GM19193 (cell line): ENCODE measurements at regions not wholly inside any gene's neighbourhood (a gene's known extent, or its start where the extent isn't known, plus 50 kb on each side); places are given as distances from the start of the nearest gene placed in this dataset.

ENCODE experiments used
- POLR2A ChIP-seq: IDR thresholded peaks from 4 replicates; pipeline ENCODE4 v1.6.1; 2011; ENCODE audit not compliant: insufficient read depth, insufficient read length; ENCODE audit errors: extremely low read depth

- no peak for TF ChIP-seq POLR2A
These were observed 210.5 kb upstream of the ANKH start for GRCh38 chr5:15082096-15082495.

- no peak for TF ChIP-seq POLR2A
These were observed 208.6 kb upstream of the ANKH start for GRCh38 chr5:15080219-15080618.

- TF ChIP-seq POLR2A: no peak
These were observed 208.0 kb upstream of the ANKH start for GRCh38 chr5:15079566-15079965.

- no peak for TF ChIP-seq POLR2A
These were observed 203.1 kb upstream of the ANKH start for GRCh38 chr5:15074651-15075050.

GRCh38 chr5:15073453-15073852 is 201.9 kb upstream of the ANKH start:
- no peak for TF ChIP-seq POLR2A

- no peak for TF ChIP-seq POLR2A
These were observed 199.3 kb upstream of the ANKH start for GRCh38 chr5:15070907-15071306.

- no peak for TF ChIP-seq POLR2A
These were observed 197.9 kb upstream of the ANKH start for GRCh38 chr5:15069407-15069905.

GRCh38 chr5:15065091-15065490 is 193.5 kb upstream of the ANKH start:
- no peak for TF ChIP-seq POLR2A

- TF ChIP-seq POLR2A: no peak
These were observed 192.8 kb upstream of the ANKH start for GRCh38 chr5:15064396-15064795.

- no peak for TF ChIP-seq POLR2A
These were observed 185.5 kb upstream of the ANKH start for GRCh38 chr5:15056988-15057592.

- TF ChIP-seq POLR2A: no peak
These were observed 172.9 kb upstream of the ANKH start for GRCh38 chr5:15044521-15044920.

GRCh38 chr5:15037247-15037908 is 165.8 kb upstream of the ANKH start:
- no peak for TF ChIP-seq POLR2A

GRCh38 chr5:15034379-15034778 is 162.8 kb upstream of the ANKH start:
- TF ChIP-seq POLR2A: no peak

- no peak for TF ChIP-seq POLR2A
These were observed 159.6 kb upstream of the ANKH start for GRCh38 chr5:15031180-15031579.

- TF ChIP-seq POLR2A: no peak
These were observed 156.2 kb upstream of the ANKH start for GRCh38 chr5:15027764-15028163.

- no peak for TF ChIP-seq POLR2A
These were observed 155.4 kb upstream of the ANKH start for GRCh38 chr5:15026944-15027343.
